ENCODE measurements at regions not wholly inside any gene's neighbourhood (a gene's known extent, or its start where the extent isn't known, plus 50 kb on each side); places are given as distances from the start of the nearest gene placed in this dataset.
"Not testable (repeated sequence)": the region's sequence is repeated elsewhere in the genome, so short reads cannot be mapped to it uniquely, and the experiment has no call there.

GRCh38 chr14:104405360-104406226 lies 174.0 kb upstream of the C14orf180 start:
- TF ChIP-seq ZFX (IDR thresholded peaks at IDR 0.05; ENCODE audit: borderline replicate concordance) (no peak), CTCF (IDR thresholded peaks at IDR 0.05) (no peak)
- H3K27ac ChIP-seq: no peak overlapping the region

- H3K27ac ChIP-seq: no peak overlapping the region
- TF ChIP-seq ZFX (IDR thresholded peaks at IDR 0.05; ENCODE audit: borderline replicate concordance): no peak
- TF ChIP-seq CTCF (IDR thresholded peaks at IDR 0.05): no peak
These were observed 172.7 kb upstream of the C14orf180 start for GRCh38 chr14:104406831-104407230.

- no peak for TF ChIP-seq CTCF (IDR thresholded peaks at IDR 0.05)
- TF ChIP-seq ZFX (IDR thresholded peaks at IDR 0.05; ENCODE audit: borderline replicate concordance): no peak
- H3K27ac ChIP-seq: no peak overlapping the region
These were observed 163.2 kb upstream of the C14orf180 start for GRCh38 chr14:104416383-104416782.

- no peak overlapping the region for H3K27ac ChIP-seq
- no peak for TF ChIP-seq CTCF (IDR thresholded peaks at IDR 0.05)
- TF ChIP-seq ZFX (IDR thresholded peaks at IDR 0.05; ENCODE audit: borderline replicate concordance): no peak
These were observed 159.6 kb upstream of the C14orf180 start for GRCh38 chr14:104419865-104420505.

- H3K27ac ChIP-seq: not testable (repeated sequence)
These were observed 159.0 kb upstream of the C14orf180 start for GRCh38 chr14:104420523-104420922.

- no peak overlapping the region for H3K27ac ChIP-seq
- TF ChIP-seq ZFX (IDR thresholded peaks at IDR 0.05; ENCODE audit: borderline replicate concordance): no peak
- no peak for TF ChIP-seq CTCF (IDR thresholded peaks at IDR 0.05)
These were observed 158.6 kb upstream of the C14orf180 start for GRCh38 chr14:104420990-104421389.

- H3K27ac ChIP-seq: no peak overlapping the region
These were observed 158.2 kb upstream of the C14orf180 start for GRCh38 chr14:104421401-104421821.

More at GRCh38 chr14:104421401-104421821, 158.2 kb upstream of the C14orf180 start:
- no peak for TF ChIP-seq CTCF (IDR thresholded peaks at IDR 0.05)
- TF ChIP-seq ZFX (IDR thresholded peaks at IDR 0.05; ENCODE audit: borderline replicate concordance): no peak

Data from 22Rv1 (cell line).